ENCODE measurements at regions not wholly inside any gene's neighbourhood (a gene's known extent, or its start where the extent isn't known, plus 50 kb on each side); places are given as distances from the start of the nearest gene placed in this dataset.

DNA sequence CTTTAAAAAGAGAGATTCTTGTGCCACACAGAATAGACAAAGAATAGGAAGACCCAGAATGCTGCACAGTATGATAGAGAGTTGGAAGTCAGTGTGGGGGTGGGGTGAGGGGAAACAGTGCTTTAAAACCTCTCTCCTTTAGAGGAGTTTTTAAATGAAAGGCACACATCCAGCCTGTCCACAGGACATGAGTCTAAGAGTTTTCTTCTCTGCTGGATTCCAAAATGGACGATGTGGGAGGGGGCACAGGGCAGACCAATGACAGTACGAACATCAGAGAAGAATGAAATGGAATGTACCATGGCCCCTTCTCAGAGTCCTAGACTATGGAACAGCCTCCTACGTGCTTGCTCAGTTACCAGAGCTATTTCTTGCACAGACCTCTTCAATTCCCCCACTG is 458.2 kb upstream of the DAB1 start:
- Mint-ChIP-seq H3K36me3 (ENCODE audit: low read depth, unreplicated experiment) (no peaks in the 10 kb centered on the region), H3K4me3 (ENCODE audit: unreplicated experiment) (no peak overlapping the region), H3K9me3 (ENCODE audit: unreplicated experiment) (no peaks in the 10 kb centered on the region), H3K27me3 (ENCODE audit: low read depth, unreplicated experiment) (peaks cover 2% of the 10 kb centered on the region), H3K4me1 (ENCODE audit: low read depth, unreplicated experiment) (peaks cover 4% of the 10 kb centered on the region), H3K27ac (ENCODE audit: unreplicated experiment) (no peak overlapping the region)
- H3K4me3 ChIP-seq (ENCODE audit: insufficient read depth, low read depth, low read length), result no peak overlapping the region
- FAIRE-seq (no peak), DNase-seq (ENCODE audit: low read depth) (no peak)
- no peak overlapping the region for H3K9ac ChIP-seq (ENCODE audit: low read length)
- H4K20me1 ChIP-seq (ENCODE audit: insufficient read depth, low read length), result no peaks in the 10 kb centered on the region
- H3K4me1 ChIP-seq (ENCODE audit: insufficient read depth, low read length), result no peaks in the 10 kb centered on the region
- H3K27me3 ChIP-seq (ENCODE audit: insufficient read depth, low read length), result no peaks in the 10 kb centered on the region
- TF ChIP-seq EZH2 (IDR thresholded peaks at IDR 0.05; ENCODE audit: insufficient read depth, low read length), result no peak
- TF ChIP-seq, protein P1, sequence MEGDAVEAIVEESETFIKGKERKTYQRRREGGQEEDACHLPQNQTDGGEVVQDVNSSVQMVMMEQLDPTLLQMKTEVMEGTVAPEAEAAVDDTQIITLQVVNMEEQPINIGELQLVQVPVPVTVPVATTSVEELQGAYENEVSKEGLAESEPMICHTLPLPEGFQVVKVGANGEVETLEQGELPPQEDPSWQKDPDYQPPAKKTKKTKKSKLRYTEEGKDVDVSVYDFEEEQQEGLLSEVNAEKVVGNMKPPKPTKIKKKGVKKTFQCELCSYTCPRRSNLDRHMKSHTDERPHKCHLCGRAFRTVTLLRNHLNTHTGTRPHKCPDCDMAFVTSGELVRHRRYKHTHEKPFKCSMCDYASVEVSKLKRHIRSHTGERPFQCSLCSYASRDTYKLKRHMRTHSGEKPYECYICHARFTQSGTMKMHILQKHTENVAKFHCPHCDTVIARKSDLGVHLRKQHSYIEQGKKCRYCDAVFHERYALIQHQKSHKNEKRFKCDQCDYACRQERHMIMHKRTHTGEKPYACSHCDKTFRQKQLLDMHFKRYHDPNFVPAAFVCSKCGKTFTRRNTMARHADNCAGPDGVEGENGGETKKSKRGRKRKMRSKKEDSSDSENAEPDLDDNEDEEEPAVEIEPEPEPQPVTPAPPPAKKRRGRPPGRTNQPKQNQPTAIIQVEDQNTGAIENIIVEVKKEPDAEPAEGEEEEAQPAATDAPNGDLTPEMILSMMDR (IDR thresholded peaks at IDR 0.05; ENCODE audit: insufficient read depth, low read depth, low read length), result no peak
- no peaks in the 10 kb centered on the region for H3K36me3 ChIP-seq (ENCODE audit: insufficient read depth, low read length)
- peak overlapping the region; percentile 5 for H3K4me2 ChIP-seq (ENCODE audit: low read length)
- no peaks in the 10 kb centered on the region for H3K9me3 ChIP-seq (ENCODE audit: insufficient read depth, low read depth, low read length)
- H3K79me2 ChIP-seq (ENCODE audit: insufficient read depth, low read length), result no peaks in the 10 kb centered on the region
- no peak overlapping the region for H3K27ac ChIP-seq (ENCODE audit: low read depth, low read length)
- H2AFZ ChIP-seq (ENCODE audit: low read depth, low read length), result no peak overlapping the region

DNA sequence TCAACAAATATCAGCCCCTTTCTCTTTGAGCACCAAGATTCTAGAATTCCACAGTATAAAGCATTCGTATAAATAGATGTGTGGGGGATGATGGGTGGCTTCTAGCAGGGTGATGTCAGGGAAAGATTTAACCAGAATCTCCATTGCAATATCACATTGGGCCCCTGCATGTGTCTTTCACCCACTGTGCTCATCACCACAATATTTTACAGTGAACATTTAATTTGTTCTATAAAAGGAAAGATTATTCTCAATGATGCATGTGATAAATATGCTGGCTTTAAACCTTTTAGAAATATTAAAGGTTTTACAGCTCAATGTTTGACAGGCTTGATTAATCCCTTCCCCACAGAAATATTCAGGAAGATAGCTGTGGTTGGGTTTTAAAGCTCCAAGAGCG is 457.8 kb upstream of the DAB1 start:
- peak; percentile 58 for DNase-seq (ENCODE audit: low read depth)
- Mint-ChIP-seq H3K27me3 (ENCODE audit: low read depth, unreplicated experiment) (peaks cover 5% of the 10 kb centered on the region), H3K9me3 (ENCODE audit: unreplicated experiment) (no peaks in the 10 kb centered on the region), H3K4me1 (ENCODE audit: low read depth, unreplicated experiment) (peaks cover 4% of the 10 kb centered on the region), H3K36me3 (ENCODE audit: low read depth, unreplicated experiment) (no peaks in the 10 kb centered on the region), H3K4me3 (ENCODE audit: unreplicated experiment) (no peak overlapping the region), H3K27ac (ENCODE audit: unreplicated experiment) (no peak overlapping the region)
- TF ChIP-seq, protein P1 (IDR thresholded peaks at IDR 0.05; ENCODE audit: insufficient read depth, low read depth, low read length), result no peak
- no peak for TF ChIP-seq EZH2 (IDR thresholded peaks at IDR 0.05; ENCODE audit: insufficient read depth, low read length)
- Histone ChIP-seq H3K79me2 (ENCODE audit: insufficient read depth, low read length) (no peaks in the 10 kb centered on the region), H3K27me3 (ENCODE audit: insufficient read depth, low read length) (no peaks in the 10 kb centered on the region), H3K4me3 (ENCODE audit: insufficient read depth, low read depth, low read length) (no peak overlapping the region), H3K4me1 (ENCODE audit: insufficient read depth, low read length) (no peaks in the 10 kb centered on the region), H3K9me3 (ENCODE audit: insufficient read depth, low read depth, low read length) (no peaks in the 10 kb centered on the region), H2AFZ (ENCODE audit: low read depth, low read length) (no peak overlapping the region), H3K9ac (ENCODE audit: low read length) (no peak overlapping the region), H3K4me2 (ENCODE audit: low read length) (peak overlapping the region; percentile 5), H3K36me3 (ENCODE audit: insufficient read depth, low read length) (no peaks in the 10 kb centered on the region), H3K27ac (ENCODE audit: low read depth, low read length) (no peak overlapping the region), H4K20me1 (ENCODE audit: insufficient read depth, low read length) (no peaks in the 10 kb centered on the region)
- FAIRE-seq, result no peak

DNA sequence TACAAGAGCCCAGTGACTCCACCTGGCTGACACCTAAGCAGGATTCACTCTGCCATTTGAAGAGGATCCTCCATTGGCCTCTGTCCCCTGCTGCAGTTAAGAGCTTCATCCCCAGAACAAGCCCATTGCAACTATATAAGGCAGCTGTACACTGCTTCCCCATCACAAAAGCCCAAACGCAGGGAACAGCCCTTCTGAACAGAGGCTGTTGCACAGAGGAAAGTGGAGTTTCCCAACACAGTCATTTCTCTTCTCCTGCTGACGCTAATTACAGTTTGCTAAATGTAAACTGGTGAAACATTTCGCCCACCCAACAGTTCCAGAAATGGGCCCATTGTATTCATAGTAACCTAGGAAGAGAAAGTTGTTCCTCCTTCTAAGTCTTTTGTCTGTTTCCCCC is 455.8 kb upstream of the DAB1 start:
- H3K4me1 Mint-ChIP-seq (ENCODE audit: low read depth, unreplicated experiment), result peaks cover 4% of the 10 kb centered on the region
- no peak for FAIRE-seq
- no peaks in the 10 kb centered on the region for H4K20me1 ChIP-seq (ENCODE audit: insufficient read depth, low read length)
- no peaks in the 10 kb centered on the region for H3K9me3 ChIP-seq (ENCODE audit: insufficient read depth, low read depth, low read length)
- DNase-seq (ENCODE audit: low read depth), result no peak
- no peak overlapping the region for H3K4me2 ChIP-seq (ENCODE audit: low read length)
- H2AFZ ChIP-seq (ENCODE audit: low read depth, low read length), result no peak overlapping the region
- H3K79me2 ChIP-seq (ENCODE audit: insufficient read depth, low read length), result no peaks in the 10 kb centered on the region
- no peak overlapping the region for H3K27ac ChIP-seq (ENCODE audit: low read depth, low read length)
- no peak overlapping the region for H3K9ac ChIP-seq (ENCODE audit: low read length)
- peaks cover 15% of the 10 kb centered on the region for H3K27me3 Mint-ChIP-seq (ENCODE audit: low read depth, unreplicated experiment)
- no peak overlapping the region for H3K27ac Mint-ChIP-seq (ENCODE audit: unreplicated experiment)
- no peaks in the 10 kb centered on the region for H3K36me3 ChIP-seq (ENCODE audit: insufficient read depth, low read length)
- peaks cover 1% of the 10 kb centered on the region for H3K27me3 ChIP-seq (ENCODE audit: insufficient read depth, low read length)
- H3K4me3 ChIP-seq (ENCODE audit: insufficient read depth, low read depth, low read length), result no peak overlapping the region
- TF ChIP-seq, protein P1 (IDR thresholded peaks at IDR 0.05; ENCODE audit: insufficient read depth, low read depth, low read length), result no peak
- TF ChIP-seq EZH2 (IDR thresholded peaks at IDR 0.05; ENCODE audit: insufficient read depth, low read length), result no peak
- H3K4me1 ChIP-seq (ENCODE audit: insufficient read depth, low read length), result no peaks in the 10 kb centered on the region
- no peaks in the 10 kb centered on the region for H3K9me3 Mint-ChIP-seq (ENCODE audit: unreplicated experiment)
- no peak overlapping the region for H3K4me3 Mint-ChIP-seq (ENCODE audit: unreplicated experiment)
- no peaks in the 10 kb centered on the region for H3K36me3 Mint-ChIP-seq (ENCODE audit: low read depth, unreplicated experiment)

All from astrocyte (in vitro differentiated cells and primary cell).